ENCODE measurements at regions not wholly inside any gene's neighbourhood (a gene's known extent, or its start where the extent isn't known, plus 50 kb on each side); places are given as distances from the start of the nearest gene placed in this dataset.

- H3K27ac ChIP-seq: no peak overlapping the region
- TF ChIP-seq CTCF (conservative IDR thresholded peaks at IDR 0.05): no peak
Measured at GRCh38 chr6:4383910-4384638, 248.7 kb upstream of the ECI2 start.

DNA sequence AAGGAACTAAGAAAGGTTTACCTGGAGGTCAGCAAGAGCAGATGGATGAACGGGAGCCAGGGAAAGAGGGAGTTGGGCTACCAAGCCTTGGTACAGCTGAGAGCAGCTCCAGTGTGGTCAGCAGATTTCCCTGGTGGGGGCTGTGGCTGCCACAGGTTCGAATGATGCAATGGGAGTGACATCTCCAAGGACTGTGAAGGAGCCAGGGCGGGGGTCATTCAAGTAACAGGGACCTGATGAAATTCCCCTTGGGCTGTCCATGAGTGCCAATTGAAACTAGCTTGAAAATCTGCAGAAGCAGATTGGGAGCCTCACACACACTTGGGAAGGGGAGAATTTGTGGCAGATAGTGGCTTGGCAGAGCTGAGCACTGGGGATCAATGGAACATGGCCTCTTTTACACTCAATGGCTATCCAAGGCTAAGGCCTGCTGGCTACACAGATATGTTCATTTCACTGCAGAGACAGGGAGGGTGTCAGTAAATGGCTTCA lies 247.0 kb upstream of the ECI2 start:
- no peak for TF ChIP-seq CTCF (conservative IDR thresholded peaks at IDR 0.05)
- H3K27ac ChIP-seq: no peak overlapping the region

GRCh38 chr6:4381381-4381780 lies 246.0 kb upstream of the ECI2 start:
- no peak for TF ChIP-seq CTCF (conservative IDR thresholded peaks at IDR 0.05)
- H3K27ac ChIP-seq: no peak overlapping the region

DNA sequence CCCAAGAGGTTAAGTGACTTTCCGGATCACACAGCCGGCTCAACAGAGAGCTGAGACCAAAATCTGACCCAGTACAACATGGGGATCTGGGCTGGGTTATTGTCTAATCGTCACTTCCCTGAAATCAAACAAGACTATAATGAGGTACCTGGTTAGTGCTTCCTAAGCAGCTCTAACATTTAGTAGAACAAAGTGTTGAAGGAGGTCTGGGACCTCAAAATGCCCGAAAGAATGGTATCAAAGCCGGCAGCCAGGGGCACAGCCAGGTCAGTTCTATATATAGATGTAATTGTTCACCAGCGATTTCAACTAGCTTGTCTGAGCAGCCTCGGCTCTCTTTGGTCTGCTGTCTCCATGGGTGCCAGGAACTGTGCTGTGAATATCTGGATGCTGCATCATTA lies 245.5 kb upstream of the ECI2 start:
- no peak for TF ChIP-seq CTCF (conservative IDR thresholded peaks at IDR 0.05)
- no peak overlapping the region for H3K27ac ChIP-seq

GRCh38 chr6:4379958-4380357 lies 244.6 kb upstream of the ECI2 start:
- H3K27ac ChIP-seq: no peak overlapping the region
- no peak for TF ChIP-seq CTCF (conservative IDR thresholded peaks at IDR 0.05)

DNA sequence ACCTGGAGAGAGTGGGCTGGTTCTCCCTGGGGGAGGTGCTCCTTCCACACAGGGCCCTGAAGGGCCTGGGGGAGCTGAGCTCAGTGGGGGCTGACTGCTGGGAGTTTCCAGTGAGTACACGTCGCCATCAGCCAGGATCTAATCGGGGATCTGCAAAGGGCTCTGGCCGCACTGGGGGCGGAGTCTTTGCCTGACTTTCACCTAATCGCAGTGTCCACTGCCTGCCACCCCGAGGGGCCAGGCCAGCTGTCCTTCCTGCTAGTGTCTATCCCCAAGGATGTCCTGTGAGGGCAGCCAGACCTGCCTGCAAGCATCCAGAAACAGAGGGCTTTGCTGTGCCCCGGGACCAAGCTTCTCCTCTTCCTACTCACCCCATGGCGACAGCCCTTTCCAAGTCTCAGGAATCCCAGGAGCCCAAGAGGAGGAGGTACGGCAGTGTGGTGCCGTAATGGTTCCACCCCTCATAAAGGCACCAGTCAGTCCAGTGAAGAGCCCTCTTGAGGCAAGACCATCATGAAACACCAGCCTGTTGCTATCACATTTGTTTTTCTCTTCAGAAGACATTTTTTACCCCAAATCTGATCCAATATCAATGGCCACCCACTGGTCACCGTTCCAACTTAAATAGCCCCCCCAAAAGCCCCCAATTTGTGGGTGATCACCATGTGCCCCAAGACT lies 243.1 kb upstream of the ECI2 start:
- TF ChIP-seq CTCF (conservative IDR thresholded peaks at IDR 0.05): no peak
- no peak overlapping the region for H3K27ac ChIP-seq

DNA sequence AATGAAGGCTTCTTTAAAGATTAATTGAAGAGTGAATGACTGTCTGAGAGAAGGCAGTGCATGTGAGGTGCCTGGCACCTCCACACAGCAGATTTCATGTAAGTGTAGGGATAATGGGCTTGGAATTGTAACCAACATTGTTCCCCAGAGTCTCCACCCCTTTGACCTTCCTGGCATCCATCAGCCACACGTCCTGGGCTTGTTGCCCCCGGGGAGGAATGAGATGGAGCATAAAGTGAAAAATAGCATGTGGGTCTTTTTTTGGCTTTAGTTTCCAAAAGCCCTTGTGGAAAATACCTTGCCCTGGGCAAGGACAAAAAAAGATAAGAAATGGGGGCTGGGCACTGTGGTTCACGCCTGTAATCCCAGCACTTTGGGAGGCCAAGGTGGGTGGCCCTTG lies 242.2 kb upstream of the ECI2 start:
- no peak for TF ChIP-seq CTCF (conservative IDR thresholded peaks at IDR 0.05)

More for the DNA sequence above, 242.2 kb upstream of the ECI2 start:
- H3K27ac ChIP-seq: no peak overlapping the region

All from VCaP (cell line).